ENCODE measurements at regions not wholly inside any gene's neighbourhood (a gene's known extent, or its start where the extent isn't known, plus 50 kb on each side); places are given as distances from the start of the nearest gene placed in this dataset.

GRCh38 chr13:111584870-111585269 is 264.4 kb downstream of the TEX29 start:
- Histone ChIP-seq H3K27ac (ENCODE audit: low read depth in 1 of 2, low read length in 2 of 2) (no peak overlapping the region), H3K9me3 (ENCODE audit: control insufficient read depth in 1 of 2, insufficient read depth in 1 of 2, low read length in 2 of 2) (peaks cover 0 to 25% of the 10 kb centered on the region in 2 experiments), H3K36me3 (ENCODE audit: insufficient read depth, low read length) (no peaks in the 10 kb centered on the region), H3K27me3 (ENCODE audit: control insufficient read depth in 1 of 2, insufficient read depth in 2 of 2, low read length in 2 of 2) (no peaks in the 10 kb centered on the region), H3K4me3 (ENCODE audit: low read length) (no peak overlapping the region), H3K4me1 (ENCODE audit: insufficient read depth, low read length) (no peaks in the 10 kb centered on the region)
- TF ChIP-seq, protein P1, sequence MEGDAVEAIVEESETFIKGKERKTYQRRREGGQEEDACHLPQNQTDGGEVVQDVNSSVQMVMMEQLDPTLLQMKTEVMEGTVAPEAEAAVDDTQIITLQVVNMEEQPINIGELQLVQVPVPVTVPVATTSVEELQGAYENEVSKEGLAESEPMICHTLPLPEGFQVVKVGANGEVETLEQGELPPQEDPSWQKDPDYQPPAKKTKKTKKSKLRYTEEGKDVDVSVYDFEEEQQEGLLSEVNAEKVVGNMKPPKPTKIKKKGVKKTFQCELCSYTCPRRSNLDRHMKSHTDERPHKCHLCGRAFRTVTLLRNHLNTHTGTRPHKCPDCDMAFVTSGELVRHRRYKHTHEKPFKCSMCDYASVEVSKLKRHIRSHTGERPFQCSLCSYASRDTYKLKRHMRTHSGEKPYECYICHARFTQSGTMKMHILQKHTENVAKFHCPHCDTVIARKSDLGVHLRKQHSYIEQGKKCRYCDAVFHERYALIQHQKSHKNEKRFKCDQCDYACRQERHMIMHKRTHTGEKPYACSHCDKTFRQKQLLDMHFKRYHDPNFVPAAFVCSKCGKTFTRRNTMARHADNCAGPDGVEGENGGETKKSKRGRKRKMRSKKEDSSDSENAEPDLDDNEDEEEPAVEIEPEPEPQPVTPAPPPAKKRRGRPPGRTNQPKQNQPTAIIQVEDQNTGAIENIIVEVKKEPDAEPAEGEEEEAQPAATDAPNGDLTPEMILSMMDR (IDR thresholded peaks at IDR 0.05), result no peak
- ATAC-seq (ENCODE audit: poor library complexity) (no peak), DNase-seq (no peak)
- ChIA-PET POLR2A (no interaction called here), CTCF (no interaction called here)
- no peaks in the 10 kb centered on the region for H3K4me1 Mint-ChIP-seq (ENCODE audit: low read depth)
- no peak overlapping the region for H3K4me3 Mint-ChIP-seq
- H3K36me3 Mint-ChIP-seq (ENCODE audit: low read depth), result no peaks in the 10 kb centered on the region
- H3K27ac Mint-ChIP-seq, result no peak overlapping the region
- no peaks in the 10 kb centered on the region for H3K27me3 Mint-ChIP-seq
- no peaks in the 10 kb centered on the region for H3K9me3 Mint-ChIP-seq
- intact Hi-C loops (cut with DNase I, micrococcal nuclease), result no loop called here

DNA sequence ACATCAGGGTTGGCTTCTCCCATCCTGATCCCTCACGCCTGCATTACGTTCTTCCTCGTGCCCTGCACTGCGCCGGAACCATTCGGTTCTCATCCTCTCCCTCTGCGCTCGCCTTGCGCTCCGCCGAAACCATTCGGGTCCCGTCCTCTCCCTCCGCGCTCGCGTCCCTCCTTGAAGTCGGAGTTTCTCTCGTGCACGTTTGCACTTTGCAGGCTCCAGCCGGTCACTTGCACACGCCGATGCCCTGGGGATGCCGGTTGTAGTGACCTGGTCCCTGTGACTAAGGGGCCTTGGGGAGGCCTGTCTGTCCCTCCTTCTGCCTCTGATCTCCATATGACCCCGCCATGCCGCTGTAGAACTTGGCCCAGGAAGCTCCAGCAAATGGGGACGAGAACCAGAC is 265.8 kb downstream of the TEX29 start:
- Histone ChIP-seq H3K27ac (ENCODE audit: low read depth in 1 of 2, low read length in 2 of 2) (no peak overlapping the region), H3K4me3 (ENCODE audit: low read length) (no peak overlapping the region), H3K9me3 (ENCODE audit: control insufficient read depth in 1 of 2, insufficient read depth in 1 of 2, low read length in 2 of 2) (peaks cover 0 to 22% of the 10 kb centered on the region in 2 experiments), H3K27me3 (ENCODE audit: control insufficient read depth in 1 of 2, insufficient read depth in 2 of 2, low read length in 2 of 2) (no peaks in the 10 kb centered on the region), H3K36me3 (ENCODE audit: insufficient read depth, low read length) (no peaks in the 10 kb centered on the region), H3K4me1 (ENCODE audit: insufficient read depth, low read length) (no peaks in the 10 kb centered on the region)
- no peaks in the 10 kb centered on the region for H3K4me1 Mint-ChIP-seq (ENCODE audit: low read depth)
- intact Hi-C loops (cut with DNase I, micrococcal nuclease), result no loop called here
- H3K4me3 Mint-ChIP-seq, result no peak overlapping the region
- TF ChIP-seq, protein P1 (IDR thresholded peaks at IDR 0.05), result no peak
- DNase-seq, result no peak
- no peak for ATAC-seq (ENCODE audit: poor library complexity)
- H3K27me3 Mint-ChIP-seq, result no peaks in the 10 kb centered on the region
- H3K9me3 Mint-ChIP-seq, result no peaks in the 10 kb centered on the region
- CTCF ChIA-PET, result no interaction called here
- POLR2A ChIA-PET, result no interaction called here
- no peaks in the 10 kb centered on the region for H3K36me3 Mint-ChIP-seq (ENCODE audit: low read depth)
- no peak overlapping the region for H3K27ac Mint-ChIP-seq

DNA sequence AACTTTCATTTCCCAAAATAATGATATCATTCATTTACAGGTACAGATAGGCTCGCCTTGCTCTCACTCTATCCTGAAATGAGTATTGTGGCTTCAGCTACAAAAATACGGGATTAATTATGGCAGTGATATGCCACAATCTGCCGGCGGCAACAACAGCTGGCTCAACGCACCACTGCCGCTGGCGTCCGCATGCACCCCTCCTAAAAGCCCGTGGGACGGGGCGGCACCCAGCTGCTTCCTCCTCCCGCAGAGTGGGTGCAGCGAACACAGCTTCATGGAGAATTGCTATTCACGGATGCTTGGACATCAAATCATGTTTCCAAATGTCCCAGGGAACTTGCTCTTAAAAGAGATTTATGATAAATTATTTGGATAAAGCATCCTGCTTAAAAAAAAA is 266.8 kb downstream of the TEX29 start:
- Mint-ChIP-seq H3K4me1 (ENCODE audit: low read depth) (no peaks in the 10 kb centered on the region), H3K36me3 (ENCODE audit: low read depth) (no peaks in the 10 kb centered on the region), H3K4me3 (no peak overlapping the region), H3K27ac (no peak overlapping the region), H3K27me3 (no peaks in the 10 kb centered on the region), H3K9me3 (no peaks in the 10 kb centered on the region)
- H3K4me3 ChIP-seq (ENCODE audit: low read length), result no peak overlapping the region
- H3K9me3 ChIP-seq (ENCODE audit: control insufficient read depth in 1 of 2, insufficient read depth in 1 of 2, low read length in 2 of 2), result peaks cover 0 to 22% of the 10 kb centered on the region in 2 experiments
- ATAC-seq (ENCODE audit: poor library complexity) (no peak), DNase-seq (no peak)
- H3K27me3 ChIP-seq (ENCODE audit: control insufficient read depth in 1 of 2, insufficient read depth in 2 of 2, low read length in 2 of 2), result no peaks in the 10 kb centered on the region
- H3K27ac ChIP-seq (ENCODE audit: low read depth in 1 of 2, low read length in 2 of 2), result no peak overlapping the region
- H3K36me3 ChIP-seq (ENCODE audit: insufficient read depth, low read length), result no peaks in the 10 kb centered on the region
- TF ChIP-seq, protein P1 (IDR thresholded peaks at IDR 0.05), result no peak
- POLR2A ChIA-PET, result no interaction called here
- intact Hi-C loops (cut with DNase I, micrococcal nuclease), result no loop called here
- CTCF ChIA-PET, result no interaction called here
- H3K4me1 ChIP-seq (ENCODE audit: insufficient read depth, low read length), result no peaks in the 10 kb centered on the region

All from CD4-positive, alpha-beta T cell (primary cell).